C1 segment of cervical spinal cord (tissue), 14 donors: ENCODE measurements at regions not wholly inside any gene's neighbourhood (a gene's known extent, or its start where the extent isn't known, plus 50 kb on each side); places are given as distances from the start of the nearest gene placed in this dataset.

Source experiments
- DNase-seq, 14 donors: peaks; one replicate each; lab custom pipeline; 2025; lab: John Stamatoyannopoulos, UW

DNA sequence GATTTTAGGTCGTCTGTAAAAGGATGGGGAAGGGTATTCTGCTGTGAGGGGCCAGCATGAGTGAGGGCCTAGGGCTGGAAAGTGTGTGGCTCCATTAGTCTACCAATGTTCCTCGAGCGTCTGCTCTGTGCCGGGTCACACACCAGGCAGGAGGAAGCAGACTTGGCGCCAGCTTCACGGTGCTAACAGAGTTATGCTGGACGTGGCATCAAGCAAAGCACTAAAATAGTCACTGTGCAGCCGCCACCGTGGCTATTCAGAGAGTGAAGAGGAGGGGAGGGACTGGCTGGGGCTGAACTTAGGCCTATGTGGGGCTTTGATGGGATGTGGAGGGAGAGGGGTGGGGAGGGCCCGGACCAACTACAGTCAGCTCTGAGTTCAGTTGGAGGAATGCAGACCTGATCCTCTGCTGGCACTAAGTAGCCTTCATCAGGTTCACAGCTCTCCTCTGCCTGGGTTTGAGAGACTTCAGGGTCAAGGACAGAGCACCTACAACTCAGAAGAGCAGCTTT, 83.9 kb upstream of the MSX1 start:
- no peak for DNase-seq

GRCh38 chr4:4772534-4772933, 86.9 kb upstream of the MSX1 start:
- no peak for DNase-seq

GRCh38 chr4:4771160-4771559, 88.3 kb upstream of the MSX1 start:
- DNase-seq, result no peak

GRCh38 chr4:4770610-4771009, 88.9 kb upstream of the MSX1 start:
- DNase-seq, result no peak

- no peak for DNase-seq
These were observed 92.9 kb upstream of the MSX1 start for GRCh38 chr4:4766564-4766963.

GRCh38 chr4:4765811-4766210, 93.7 kb upstream of the MSX1 start:
- no peak for DNase-seq

DNA sequence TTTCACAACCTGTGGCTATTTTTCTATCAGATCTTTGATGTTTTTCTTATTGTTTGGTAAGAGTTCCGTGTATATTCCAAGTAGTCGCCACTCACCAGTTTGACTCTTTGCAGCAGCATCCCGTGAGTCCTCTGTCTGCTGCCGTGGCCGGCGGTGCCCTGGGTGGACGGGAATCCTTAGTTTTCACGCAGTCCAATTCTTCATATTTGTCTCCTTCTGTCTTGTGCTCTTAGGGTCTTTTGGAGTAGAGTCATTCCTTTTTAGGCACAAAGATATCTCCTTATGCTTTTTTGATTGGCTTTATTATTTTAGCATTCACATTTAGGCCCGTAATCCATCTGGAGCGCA, 94.9 kb upstream of the MSX1 start:
- no peak for DNase-seq

GRCh38 chr4:4763822-4764557, 95.5 kb upstream of the MSX1 start:
- DNase-seq, result no peak

GRCh38 chr4:4762909-4763821, 96.3 kb upstream of the MSX1 start:
- DNase-seq, result no peak

GRCh38 chr4:4762300-4762699, 97.2 kb upstream of the MSX1 start:
- no peak for DNase-seq

DNA sequence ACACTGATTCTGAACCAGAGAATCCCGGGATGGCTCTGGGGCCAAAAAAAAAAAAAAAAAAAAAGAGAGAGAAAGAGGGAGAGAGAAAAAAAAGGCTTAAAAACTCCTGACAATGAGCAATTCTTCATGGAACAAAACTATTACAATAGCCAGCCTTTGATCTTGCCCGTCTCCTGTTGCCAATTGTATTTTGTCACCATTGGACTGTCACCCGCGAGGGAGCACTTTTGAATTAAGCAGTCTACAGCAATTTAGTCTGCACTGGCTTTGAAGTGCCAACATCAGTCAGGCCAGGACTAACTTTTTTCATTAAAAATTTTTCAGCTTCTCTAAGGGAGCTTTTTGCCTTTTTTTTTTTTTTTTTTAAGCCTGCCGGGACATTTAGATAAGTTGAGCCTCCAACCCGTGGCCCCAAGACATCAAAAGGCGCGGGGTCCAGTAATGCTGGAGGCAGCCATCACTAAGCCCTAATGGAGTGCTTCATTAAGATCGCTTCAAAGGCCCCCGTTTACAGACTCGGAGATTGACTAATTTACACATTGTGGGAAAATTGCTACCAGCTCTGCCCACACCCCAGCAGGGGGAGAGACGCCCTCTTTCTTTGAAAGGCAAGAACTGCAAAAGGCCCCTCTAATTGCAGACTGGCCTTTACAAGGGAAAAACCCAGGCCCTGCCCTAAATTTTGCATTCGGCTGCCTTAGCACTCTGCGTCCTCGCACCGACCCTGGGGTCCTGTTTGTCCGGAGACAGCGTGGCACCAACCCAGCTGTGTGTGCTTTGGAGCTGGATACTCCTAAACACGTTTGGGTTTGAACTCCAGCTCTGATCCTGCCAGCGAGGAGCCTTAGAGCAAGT, 98.1 kb upstream of the MSX1 start:
- DNase-seq, result peak in 3 of 14 donors; percentile 7 to 20 (median 11)

GRCh38 chr4:4759883-4760282, 99.6 kb upstream of the MSX1 start:
- no peak for DNase-seq

DNA sequence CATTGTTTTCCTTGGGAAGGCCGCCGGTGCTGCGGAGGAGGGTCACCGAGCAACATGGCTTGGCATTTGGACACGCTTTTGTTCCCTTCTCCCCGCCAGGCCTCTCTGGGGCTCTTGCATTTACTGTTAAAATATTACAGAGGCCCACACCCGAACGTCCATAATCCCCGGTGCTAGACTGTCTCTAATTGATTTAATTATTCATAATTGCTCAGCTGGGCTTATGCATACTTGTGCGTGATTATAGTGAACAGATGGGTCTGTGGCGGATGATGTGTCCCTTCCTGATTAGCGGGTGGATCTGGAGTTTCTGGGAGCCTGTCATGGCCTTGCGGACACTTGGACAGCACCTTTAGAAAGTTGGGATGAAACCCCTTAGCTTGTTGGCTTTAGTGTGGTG, 100.2 kb upstream of the MSX1 start:
- DNase-seq, result no peak

DNA sequence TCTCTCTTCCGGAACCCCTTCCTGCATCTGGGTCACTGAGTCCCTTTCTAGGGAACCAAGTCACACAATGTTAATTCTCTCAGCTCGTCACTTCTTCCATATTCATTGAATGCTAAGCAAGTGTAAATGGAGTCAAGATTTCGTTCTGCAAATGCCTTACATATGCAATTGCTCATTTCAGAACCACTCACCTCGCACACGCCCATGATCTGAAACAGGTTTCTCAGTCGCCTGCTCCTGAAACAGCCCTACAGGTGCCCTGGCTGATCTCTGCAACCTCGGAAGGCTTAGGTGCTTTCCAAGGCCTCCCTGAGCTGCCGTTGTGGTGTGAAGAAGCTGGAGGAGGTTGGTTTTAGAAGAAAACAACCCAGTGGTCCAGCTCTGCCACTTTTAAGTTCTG, 100.8 kb upstream of the MSX1 start:
- no peak for DNase-seq

- DNase-seq, result no peak
These were observed 104.2 kb upstream of the MSX1 start for GRCh38 chr4:4755306-4755705.

GRCh38 chr4:4754641-4755040, 104.8 kb upstream of the MSX1 start:
- no peak for DNase-seq

DNA sequence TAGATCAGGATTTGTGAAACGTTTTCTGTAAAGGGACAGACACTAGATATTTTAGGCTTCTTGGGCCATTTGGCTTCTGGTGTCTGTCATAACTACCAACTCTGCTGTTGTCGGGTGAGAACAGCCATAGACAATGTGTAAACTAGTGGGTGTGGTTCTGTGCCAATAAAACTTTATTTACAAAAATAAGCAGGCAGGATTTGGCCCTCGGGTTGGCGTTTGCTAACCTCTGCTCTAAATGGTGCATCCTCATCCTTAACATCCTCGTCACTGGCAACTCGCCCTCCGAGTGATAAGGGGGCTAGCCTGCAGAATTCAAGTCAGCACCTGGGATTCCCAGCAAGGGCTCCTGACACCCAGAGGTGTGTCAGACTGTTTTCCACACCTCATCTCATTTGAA, 105.8 kb upstream of the MSX1 start:
- no peak for DNase-seq

GRCh38 chr4:4752576-4753401, 106.7 kb upstream of the MSX1 start:
- no peak for DNase-seq

- no peak for DNase-seq
These were observed 107.4 kb upstream of the MSX1 start for GRCh38 chr4:4752025-4752424.

- no peak for DNase-seq
These were observed 109.3 kb upstream of the MSX1 start for GRCh38 chr4:4750187-4750586.

GRCh38 chr4:4749137-4749536, 110.3 kb upstream of the MSX1 start:
- DNase-seq, result no peak
